ENCODE measurements at regions not wholly inside any gene's neighbourhood (a gene's known extent, or its start where the extent isn't known, plus 50 kb on each side); places are given as distances from the start of the nearest gene placed in this dataset.

DNA sequence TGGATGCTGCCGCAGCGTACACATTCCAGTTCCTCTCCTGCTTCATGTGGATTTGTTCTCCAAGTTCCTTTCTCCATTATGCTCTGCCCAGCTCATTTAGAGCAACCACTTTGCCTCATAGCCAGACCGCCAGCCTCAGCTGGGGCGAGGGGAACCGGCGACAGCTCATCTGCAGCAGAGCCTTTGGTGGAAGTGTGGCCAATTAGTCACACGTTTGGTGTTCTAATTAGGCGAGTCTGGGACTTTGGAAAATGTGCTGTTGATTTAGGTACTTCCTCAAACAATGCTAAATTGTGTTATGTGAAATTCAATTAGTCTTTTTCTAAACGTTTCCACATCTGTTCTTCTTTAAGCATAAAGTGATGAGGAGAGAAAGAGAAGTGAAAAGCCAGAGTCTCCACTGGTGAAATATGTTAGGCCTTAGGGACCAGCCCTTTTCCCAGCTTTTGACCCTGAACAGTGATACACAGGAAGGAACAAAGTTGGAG is 217.9 kb downstream of the TBX18 start:
- DNase-seq (peak; percentile 40), ATAC-seq (ENCODE audit: poor library complexity) (peak; percentile 75)
- intact Hi-C loops (cut with DNase I) = no loop called here

DNA sequence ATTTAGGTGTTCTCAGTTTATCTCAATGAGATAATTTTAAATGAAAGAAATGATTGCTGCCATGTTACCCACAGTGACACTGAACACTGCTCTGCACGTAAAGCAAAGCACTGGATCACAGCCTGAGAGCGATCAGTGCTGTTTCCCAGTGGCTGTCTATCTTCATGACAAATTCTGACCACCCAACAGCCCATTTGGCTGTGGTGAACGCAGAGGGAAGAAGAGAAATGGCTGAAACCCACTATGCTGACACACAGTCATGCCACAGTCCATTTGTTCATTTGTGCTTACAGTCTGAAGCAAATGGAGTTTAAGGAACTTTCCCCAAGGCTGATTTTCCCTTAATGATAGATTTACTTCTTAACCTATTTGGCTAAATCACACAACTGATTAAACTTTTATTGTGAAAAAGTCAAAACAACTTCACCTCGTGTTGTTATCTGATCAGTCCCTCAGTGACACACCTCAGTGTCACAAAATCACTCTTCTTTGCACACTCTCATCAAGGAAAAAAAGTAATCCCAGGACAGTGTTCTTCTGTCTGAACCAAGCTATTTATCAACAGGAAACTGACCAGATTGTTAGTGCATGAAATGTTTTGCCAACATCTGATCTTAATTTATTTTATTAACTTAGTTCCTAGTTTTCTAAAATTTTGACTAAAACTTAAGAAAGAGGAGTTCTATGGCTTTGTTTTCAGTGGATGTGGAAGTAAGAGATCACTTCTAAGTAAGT is 225.1 kb downstream of the TBX18 start:
- DNase-seq (no peak), ATAC-seq (ENCODE audit: poor library complexity) (no peak)
- intact Hi-C loops (cut with DNase I) = no loop called here

DNA sequence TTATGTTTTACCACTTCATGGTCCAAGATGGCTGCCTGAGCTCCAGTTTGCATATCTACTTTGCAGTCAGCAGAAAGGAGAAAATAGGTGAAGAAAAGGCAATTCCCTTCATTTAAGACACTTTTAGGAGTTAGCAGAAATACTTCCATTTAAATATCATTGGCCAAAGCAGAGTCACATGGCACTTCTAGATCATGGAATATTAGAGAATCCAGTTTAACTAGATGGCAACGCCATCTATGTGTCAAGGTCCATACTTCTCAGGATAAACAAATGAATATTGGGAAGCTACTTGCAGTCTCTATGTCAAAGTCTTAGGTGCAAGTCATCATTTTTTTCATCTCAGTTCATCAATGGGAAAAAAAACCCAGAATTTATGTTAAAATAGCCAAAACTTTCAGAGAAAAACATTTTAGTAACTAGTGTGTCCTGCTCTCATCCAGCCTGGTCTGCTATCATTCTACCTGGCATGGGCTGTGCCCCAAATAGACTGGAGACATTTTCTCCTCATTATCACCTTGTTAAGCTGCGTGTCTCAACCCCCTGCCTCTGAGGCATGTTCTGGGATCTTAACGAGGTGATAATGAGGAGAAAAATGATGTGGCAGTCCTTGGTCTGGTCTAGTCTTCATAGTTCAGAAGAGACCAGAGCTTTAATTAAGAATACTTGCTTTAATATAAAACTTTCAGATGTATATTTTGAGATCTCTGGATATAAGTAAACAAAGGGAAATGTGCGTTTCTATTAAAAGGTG is 227.3 kb downstream of the TBX18 start:
- DNase-seq (no peak), ATAC-seq (ENCODE audit: poor library complexity) (no peak)
- intact Hi-C loops (cut with DNase I) = no loop called here

DNA sequence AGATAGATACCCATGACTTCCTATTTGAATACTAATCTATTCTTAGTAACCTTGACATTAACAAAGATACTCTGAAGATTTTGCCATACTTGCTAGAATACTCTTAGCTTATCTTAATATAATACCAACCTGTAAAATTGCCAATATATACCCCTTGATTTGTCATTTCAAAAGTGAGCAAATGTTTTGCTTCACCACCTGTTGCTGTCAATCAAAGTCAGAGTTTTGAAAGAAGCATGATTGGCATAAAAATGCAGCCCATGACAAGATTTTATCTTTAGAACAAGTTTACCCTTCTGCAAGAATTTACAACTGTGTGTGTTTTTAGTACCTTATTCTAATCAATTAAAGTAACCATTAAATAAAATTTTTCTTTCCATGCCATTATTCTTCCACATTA is 236.2 kb downstream of the TBX18 start:
- ATAC-seq (ENCODE audit: poor library complexity) (no peak), DNase-seq (no peak)
- intact Hi-C loops (cut with DNase I) = no loop called here

DNA sequence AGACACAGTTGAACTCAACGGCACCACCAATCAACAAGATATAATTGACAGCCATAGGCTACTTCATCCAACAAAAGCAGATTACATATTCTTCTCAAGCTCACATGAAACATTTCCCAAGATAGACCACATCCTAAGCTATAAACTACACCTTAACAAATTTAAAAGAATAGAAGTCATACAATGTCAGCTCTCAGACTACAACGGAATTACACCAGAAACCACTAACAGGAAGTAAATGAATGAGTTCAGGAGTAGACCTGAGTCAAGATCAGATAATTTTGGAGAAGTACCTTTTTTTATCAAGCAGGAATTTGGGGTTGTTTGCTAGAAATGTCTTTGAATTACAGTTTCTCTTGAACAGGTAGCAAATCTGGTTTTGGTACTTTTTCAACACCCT is 237.8 kb downstream of the TBX18 start:
- ATAC-seq (ENCODE audit: poor library complexity) = no peak
- intact Hi-C loops (cut with DNase I) = no loop called here
- DNase-seq = no peak

DNA sequence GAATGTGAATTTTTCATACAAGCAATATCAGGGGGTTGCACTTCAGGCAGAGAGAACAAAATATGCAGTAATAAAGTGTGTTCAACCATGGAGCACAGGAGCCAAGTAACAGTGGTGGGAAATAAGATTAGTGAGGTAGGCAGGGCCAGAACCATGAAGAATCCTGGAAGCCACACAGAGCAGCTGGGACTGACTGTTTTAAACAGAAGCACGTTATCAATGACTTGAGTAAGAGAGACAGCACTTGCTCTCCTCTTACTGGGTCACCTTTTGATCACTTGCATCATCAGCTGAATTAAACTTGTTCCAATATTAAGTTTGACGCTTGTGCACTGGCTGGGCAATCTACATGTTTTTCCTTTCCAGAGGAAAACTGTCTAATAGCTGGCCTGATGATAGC is 238.5 kb downstream of the TBX18 start:
- DNase-seq (no peak), ATAC-seq (ENCODE audit: poor library complexity) (peak; percentile 68)
- intact Hi-C loops (cut with DNase I) = no loop called here

DNA sequence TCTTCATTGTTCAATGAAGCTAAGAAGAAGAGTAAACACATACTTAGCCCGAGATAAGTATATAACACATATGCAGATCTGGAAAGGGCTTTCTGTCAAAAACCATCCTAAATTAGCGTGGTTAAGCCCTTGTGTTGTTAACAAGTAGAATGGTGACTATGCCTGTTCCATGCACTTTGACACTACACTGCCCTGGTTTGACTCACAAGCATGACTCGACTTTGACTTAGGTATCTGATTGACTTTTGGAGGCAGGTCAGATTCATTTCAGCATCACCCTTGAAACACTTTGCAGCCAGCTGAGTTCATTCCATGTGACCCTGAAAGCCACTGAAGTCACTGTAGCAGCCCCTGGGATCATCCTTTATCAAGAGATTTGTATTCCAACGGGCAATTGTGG is 239.8 kb downstream of the TBX18 start:
- intact Hi-C loops (cut with DNase I) = no loop called here
- no peak for ATAC-seq (ENCODE audit: poor library complexity)
- DNase-seq = no peak

DNA sequence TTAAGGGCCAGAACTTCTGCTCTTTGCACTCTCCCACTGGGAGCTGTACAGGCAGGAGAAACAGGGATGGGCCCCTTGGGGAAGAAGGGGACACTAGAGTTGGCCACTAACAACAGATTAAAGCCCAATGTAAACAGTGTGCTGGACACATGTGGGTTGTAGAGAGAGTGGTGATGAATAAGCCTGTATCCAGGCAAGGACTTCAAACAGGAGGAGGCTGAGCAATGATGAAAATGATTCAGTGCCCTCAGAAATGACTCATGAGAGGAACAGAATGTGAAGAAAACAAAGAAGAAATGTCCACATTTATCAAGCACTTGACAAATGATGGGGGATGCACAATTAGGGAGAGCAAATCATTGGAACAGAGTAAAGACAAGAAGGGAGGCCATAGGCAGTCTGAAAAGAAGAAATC is 242.3 kb downstream of the TBX18 start:
- DNase-seq = peak; percentile 34
- peak; percentile 75 for ATAC-seq (ENCODE audit: poor library complexity)
- intact Hi-C loops (cut with DNase I) = no loop called here

DNA sequence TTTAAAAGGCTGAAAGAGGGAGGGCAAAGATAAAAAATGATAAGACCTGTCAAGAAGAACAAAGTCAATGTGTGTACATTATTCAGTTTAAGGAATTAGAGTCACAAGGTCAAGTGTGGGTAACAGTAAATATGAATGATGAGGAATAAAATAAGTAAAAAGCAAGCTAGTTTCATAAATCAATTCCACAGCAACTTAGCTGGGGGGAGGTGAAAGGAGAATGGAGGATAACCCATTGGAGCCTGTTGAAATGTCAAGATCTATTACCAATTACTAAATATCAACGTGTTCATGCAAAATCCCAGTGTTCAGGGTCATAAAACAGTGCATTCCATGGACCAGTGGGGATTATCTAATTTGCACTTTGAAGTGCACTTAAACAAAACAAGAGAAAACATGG is 242.9 kb downstream of the TBX18 start:
- intact Hi-C loops (cut with DNase I) = no loop called here
- ATAC-seq (ENCODE audit: poor library complexity) (no peak), DNase-seq (no peak)

DNA sequence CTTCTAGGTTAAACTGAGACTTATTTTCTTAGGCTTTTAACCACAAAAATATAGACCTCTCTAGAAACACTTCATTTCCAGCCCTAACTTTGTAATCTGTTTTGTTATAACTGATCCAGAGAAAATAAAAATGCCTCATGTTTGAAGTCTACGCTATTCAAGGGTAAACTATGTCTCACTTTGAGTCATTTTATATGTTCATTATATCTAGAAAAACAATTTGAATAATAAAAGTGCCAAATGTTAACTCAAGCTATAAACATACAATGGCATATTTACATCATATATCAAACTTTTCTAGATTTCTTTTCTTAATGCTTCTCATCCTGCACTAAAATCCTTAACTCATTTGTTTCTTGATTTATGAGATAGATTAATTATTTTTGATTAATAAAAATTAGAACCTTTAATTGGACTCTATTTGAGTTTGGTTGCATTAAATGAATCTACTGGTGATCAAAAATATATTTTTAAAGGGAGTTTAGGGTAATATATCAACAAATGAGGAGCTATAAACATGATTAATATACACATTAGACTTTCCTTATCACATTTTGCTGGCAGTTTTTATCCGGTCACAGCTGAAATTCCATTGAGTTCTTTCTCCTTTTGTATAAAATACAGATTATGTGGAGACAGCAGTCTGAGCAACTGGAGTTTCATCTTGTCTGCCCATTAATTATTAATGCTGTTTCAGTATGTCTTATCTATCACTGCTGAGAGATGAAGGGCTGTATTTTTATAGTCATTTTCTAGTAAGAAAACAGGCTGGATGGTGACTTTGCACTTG is 246.5 kb downstream of the TBX18 start:
- DNase-seq (no peak), ATAC-seq (ENCODE audit: poor library complexity) (no peak)
- intact Hi-C loops (cut with DNase I) = no loop called here

DNA sequence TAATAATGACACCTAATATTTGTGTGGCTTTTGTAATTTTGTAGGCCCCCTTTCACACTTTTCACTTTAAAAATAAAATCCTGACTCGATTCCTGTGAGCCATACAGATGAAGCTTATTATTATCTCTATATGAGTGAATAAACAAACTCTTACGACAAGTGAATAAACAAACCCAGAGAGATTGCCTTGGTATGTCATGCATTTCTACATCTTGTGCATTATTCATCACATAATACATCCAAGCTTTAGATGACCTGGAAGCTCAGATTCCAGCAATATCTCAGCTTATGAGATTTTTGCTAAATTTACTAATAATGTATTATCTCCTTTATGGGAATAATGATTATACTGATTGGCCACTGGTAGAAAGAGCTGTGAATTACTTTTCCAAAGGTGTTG is 248.2 kb downstream of the TBX18 start:
- intact Hi-C loops (cut with DNase I) = no loop called here
- no peak for ATAC-seq (ENCODE audit: poor library complexity)
- no peak for DNase-seq

DNA sequence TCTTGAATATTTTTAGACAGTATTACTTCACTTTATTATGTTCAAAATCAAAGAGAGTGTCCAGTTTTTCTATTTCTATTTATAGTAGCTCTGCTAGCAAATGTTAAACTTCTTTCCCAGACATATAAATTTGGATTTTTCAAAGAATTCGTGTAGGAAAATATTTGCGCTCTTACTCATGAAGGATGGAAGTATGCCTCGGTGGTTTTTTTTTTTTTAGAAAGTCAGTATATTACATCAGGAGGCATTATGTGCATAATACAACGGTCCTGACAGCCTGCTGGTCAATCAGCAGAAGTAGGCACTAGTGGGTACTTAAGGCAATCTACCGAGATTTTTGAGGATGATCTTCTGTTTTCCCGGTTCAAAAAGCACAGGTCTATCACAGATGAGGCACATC is 249.3 kb downstream of the TBX18 start:
- ATAC-seq (ENCODE audit: poor library complexity) (no peak), DNase-seq (no peak)
- intact Hi-C loops (cut with DNase I) = no loop called here

DNA sequence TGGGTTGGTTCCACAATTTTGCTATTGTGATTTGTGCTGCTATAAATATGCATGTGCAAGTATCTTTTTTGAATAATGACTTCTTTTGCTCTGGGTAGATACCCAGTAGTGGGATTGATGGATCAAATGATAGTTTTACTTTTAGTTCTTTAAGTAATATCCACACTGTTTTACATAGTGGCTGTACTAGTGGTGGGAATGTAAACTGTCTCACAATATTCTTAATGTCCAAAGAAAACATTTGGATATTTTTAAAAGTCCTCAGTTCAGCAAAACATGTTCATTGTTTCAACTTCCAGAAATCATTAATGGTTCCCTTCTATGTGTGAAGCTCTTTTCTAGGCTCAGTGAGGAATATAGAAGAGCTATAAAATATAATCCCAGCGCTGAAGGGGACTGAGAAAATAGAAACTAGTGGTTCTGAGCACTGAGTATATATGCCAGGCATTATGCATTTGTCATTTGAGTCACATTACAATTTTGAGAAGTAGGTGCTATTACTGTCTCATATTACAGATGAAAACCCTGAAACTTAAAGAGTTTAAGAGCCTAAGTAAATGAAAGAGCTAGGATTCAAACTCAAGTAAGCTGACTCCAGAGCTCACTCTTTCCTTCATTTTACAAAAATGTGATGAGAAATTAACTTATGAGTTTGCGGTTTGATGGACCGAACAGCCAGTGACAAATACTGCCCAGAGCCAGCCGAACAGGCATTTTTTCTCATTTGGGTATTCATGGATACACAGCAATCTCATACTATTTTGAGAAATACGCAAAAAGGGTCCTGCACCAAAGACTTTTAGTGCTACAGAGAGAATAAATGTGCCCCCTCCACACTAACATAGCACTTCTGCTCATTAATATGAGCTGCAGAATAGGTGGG is 250.1 kb downstream of the TBX18 start:
- intact Hi-C loops (cut with DNase I) = no loop called here
- no peak for ATAC-seq (ENCODE audit: poor library complexity)

DNA sequence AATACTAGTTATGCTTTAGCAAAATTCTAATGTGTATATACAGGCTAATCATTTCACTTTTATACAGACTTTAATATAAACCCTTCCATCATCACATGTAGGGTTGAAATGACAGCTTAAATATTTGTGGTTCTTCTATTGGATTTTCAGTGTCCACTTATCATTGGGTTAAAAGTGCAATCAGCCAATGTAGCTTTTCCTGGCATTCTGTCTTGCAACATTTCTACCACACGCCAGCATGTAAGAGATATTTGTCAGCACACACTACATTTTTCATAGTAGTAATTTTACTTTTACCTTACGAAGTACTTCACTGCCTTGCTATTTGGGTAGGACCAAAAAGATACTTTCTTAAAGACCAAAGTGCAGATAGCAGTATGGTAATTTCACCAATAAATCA is 252.0 kb downstream of the TBX18 start:
- intact Hi-C loops (cut with DNase I) = no loop called here
- DNase-seq = no peak
- ATAC-seq (ENCODE audit: poor library complexity) = no peak

More for the DNA sequence above, 250.1 kb downstream of the TBX18 start:
- DNase-seq = no peak

DNA sequence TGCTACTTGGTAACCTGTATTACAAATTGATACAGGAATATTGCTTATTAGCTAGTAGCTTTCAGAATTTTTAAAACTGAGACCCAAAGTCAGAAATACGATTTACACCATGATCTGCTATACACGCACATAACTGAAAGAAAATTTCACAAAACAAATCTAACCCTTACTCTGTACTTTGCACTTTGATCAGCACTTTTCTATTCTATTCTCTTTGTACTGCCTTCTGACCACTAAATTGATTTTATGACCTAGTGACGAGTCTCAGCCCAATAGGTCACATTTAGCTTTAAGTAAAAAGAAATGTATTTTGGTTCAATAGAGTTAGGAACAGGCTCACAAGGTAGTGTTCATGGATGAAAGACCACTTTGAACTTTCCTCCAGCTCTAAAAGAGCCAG is 252.5 kb downstream of the TBX18 start:
- ATAC-seq (ENCODE audit: poor library complexity) = no peak
- DNase-seq = no peak
- intact Hi-C loops (cut with DNase I) = no loop called here

DNA sequence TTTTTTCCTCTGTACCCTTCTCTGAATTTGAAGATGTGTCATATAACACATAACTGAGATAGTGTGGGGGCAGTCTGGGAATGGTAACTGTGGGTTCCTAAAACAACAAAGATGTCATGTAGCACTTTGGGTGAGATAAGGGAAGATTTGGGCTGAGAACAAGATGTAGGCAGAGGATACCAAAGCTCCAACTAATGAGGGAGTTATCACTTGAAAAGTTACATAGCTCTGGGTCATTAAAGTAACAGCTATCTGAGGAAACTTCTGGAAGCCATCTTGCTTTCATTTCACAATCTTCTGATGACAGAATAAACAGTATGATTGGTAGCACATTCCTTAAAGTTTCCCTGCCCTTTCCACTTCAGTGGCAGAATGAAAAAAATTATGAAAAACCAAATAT is 255.4 kb downstream of the TBX18 start:
- ATAC-seq (ENCODE audit: poor library complexity) = no peak

DNA sequence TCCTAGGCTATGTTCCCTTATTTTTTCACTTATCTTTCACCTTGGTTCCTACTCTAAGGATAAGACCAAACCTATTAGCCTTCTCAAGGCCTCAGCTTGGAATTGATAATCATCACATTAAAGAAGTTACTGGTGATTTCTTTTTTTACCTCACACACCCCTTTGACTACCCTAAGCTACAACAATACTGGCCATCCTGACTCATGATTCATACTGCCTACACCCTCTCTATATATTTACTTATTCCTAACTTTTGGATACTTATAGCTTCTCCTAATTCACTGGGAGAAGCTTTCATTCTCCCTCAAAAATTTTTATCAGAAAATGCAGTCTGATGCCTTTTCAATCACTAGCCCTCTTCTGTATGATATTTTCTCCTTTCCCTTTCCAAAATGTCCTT is 256.1 kb downstream of the TBX18 start:
- DNase-seq (no peak), ATAC-seq (ENCODE audit: poor library complexity) (no peak)
- intact Hi-C loops (cut with DNase I) = no loop called here

More for the DNA sequence above, 255.4 kb downstream of the TBX18 start:
- intact Hi-C loops (cut with DNase I) = no loop called here
- no peak for DNase-seq

DNA sequence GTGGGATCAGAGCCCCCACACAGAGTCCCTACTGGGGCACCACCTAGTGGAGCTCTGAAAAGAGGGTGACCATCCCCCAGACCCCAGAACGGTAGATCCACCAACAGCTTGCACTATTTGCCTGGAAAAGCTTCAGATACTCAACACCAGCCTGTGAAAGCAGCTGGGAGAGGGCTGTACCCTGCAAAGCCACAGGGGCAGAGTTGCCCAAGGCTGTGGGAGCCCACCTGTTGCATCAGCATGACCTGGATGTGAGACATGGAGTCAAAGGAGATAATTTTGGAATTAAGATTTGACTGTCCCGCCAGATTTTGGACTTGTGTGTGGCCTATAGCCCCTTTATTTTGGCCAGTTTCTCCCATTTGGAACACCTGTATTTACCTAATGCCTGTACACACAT is 260.4 kb downstream of the TBX18 start:
- intact Hi-C loops (cut with DNase I) = no loop called here
- no peak for DNase-seq
- no peak for ATAC-seq (ENCODE audit: poor library complexity)

DNA sequence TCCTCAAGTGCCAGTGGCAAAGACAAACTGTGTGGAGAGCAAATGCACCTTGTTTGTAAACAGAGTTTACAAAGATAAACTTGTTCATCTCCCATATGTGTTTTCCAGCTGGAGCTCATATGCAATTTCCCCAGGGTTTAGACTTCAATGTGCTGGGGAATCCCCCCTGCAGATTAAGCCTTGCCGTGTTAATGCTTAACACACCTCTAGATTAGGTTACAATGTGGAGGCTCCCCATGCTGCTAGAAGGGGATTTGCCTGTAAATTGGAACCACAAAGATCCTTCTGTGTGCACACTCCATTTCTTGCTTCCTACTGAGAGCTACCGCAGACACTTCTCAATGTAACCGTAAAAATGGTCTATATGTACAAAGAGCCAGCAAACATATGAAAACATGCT is 263.1 kb downstream of the TBX18 start:
- intact Hi-C loops (cut with DNase I) = no loop called here
- ATAC-seq (ENCODE audit: poor library complexity) = no peak
- no peak for DNase-seq
